KMS-11 (cell line): ENCODE measurements at regions not wholly inside any gene's neighbourhood (a gene's known extent, or its start where the extent isn't known, plus 50 kb on each side); places are given as distances from the start of the nearest gene placed in this dataset.

ENCODE experiments used
- H2AFZ ChIP-seq: fragments of 200-600 bp; sonication (generic); 2 replicates; pipeline ENCODE4 v1.6.1; 2016; ENCODE audit warnings: antibody characterized with exemption, mixed run types, low read depth
- H3K27ac ChIP-seq: fragments of 200-600 bp; sonication (generic); 2 replicates; pipeline ENCODE4 v1.6.1; 2016; ENCODE audit warnings: mild to moderate bottlenecking, mixed run types
- H3K27me3 ChIP-seq: fragments of 200-600 bp; sonication (generic); 2 replicates; pipeline ENCODE4 v1.6.1; 2017; ENCODE audit warnings: mild to moderate bottlenecking, low read depth, mixed run types, moderate library complexity; ENCODE audit not compliant: insufficient read depth
- H3K36me3 ChIP-seq: fragments of 200-600 bp; sonication (generic); 2 replicates; pipeline ENCODE4 v1.6.1; 2017; ENCODE audit warnings: mild to moderate bottlenecking, mixed run types; ENCODE audit not compliant: insufficient read depth
- H3K4me1 ChIP-seq: fragments of 200-600 bp; sonication (generic); 2 replicates; pipeline ENCODE4 v1.6.1; 2016; ENCODE audit warnings: mild to moderate bottlenecking, low read depth, mixed run types; ENCODE audit not compliant: poor library complexity, severe bottlenecking
- H3K4me2 ChIP-seq: fragments of 200-600 bp; sonication (generic); 2 replicates; pipeline ENCODE4 v1.7.0; 2016; ENCODE audit warnings: mild to moderate bottlenecking, mixed run types
- H3K4me3 ChIP-seq: fragments of 200-600 bp; sonication (generic); IDR thresholded peaks from 2 replicates; pipeline ENCODE4 v1.6.1; 2017; ENCODE audit warnings: low read depth, low read length, mixed read lengths; ENCODE audit not compliant: insufficient read depth
- H3K79me2 ChIP-seq: fragments of 200-600 bp; sonication (generic); 2 replicates; pipeline ENCODE4 v1.6.1; 2016; ENCODE audit warnings: low read depth, mixed run types; ENCODE audit not compliant: insufficient read depth
- H3K9ac ChIP-seq: fragments of 200-600 bp; sonication (generic); 2 replicates; pipeline ENCODE4 v1.6.1; 2016; ENCODE audit warnings: mild to moderate bottlenecking, mixed run types
- H4K20me1 ChIP-seq: fragments of 200-600 bp; sonication (generic); 2 replicates; pipeline ENCODE4 v1.6.1; 2016; ENCODE audit warnings: mild to moderate bottlenecking, mixed run types; ENCODE audit not compliant: insufficient read depth
- TF ChIP-seq, protein P1 (sequence below): fragments of 200-600 bp; sonication (generic); conservative IDR thresholded peaks from 2 replicates; pipeline ENCODE4 v1.6.1; 2017; ENCODE audit warnings: low read depth, mild to moderate bottlenecking, antibody characterized with exemption, low read length, moderate library complexity, mixed read lengths

DNA sequence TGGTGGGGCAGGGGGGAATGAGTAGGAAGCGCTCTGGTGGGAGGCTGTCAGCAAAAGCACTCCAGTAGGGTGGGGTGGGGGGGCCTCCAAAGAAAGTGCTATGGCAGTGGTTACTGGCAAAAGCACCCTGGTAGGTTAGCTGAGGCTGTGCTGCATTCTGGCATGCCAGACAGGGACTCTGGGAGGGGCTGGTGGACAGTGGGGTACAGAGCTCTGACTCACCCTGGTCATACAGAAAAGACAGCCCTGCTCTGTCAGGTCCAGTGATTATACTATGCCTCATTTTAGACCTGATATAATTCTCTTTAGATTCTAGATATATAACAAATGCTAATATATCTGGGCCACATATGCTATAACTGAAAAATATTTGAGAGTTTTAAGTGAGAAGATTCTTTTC, 82.8 kb upstream of the CPNE4 start:
- Histone ChIP-seq H3K36me3 (no peaks in the 10 kb centered on the region), H3K27ac (no peak overlapping the region), H3K4me3 (no peak overlapping the region), H3K27me3 (no peaks in the 10 kb centered on the region), H4K20me1 (no peaks in the 10 kb centered on the region), H2AFZ (no peak overlapping the region), H3K79me2 (no peaks in the 10 kb centered on the region), H3K9ac (no peak overlapping the region), H3K4me2 (no peak overlapping the region), H3K4me1 (no peaks in the 10 kb centered on the region)
- TF ChIP-seq, protein P1, sequence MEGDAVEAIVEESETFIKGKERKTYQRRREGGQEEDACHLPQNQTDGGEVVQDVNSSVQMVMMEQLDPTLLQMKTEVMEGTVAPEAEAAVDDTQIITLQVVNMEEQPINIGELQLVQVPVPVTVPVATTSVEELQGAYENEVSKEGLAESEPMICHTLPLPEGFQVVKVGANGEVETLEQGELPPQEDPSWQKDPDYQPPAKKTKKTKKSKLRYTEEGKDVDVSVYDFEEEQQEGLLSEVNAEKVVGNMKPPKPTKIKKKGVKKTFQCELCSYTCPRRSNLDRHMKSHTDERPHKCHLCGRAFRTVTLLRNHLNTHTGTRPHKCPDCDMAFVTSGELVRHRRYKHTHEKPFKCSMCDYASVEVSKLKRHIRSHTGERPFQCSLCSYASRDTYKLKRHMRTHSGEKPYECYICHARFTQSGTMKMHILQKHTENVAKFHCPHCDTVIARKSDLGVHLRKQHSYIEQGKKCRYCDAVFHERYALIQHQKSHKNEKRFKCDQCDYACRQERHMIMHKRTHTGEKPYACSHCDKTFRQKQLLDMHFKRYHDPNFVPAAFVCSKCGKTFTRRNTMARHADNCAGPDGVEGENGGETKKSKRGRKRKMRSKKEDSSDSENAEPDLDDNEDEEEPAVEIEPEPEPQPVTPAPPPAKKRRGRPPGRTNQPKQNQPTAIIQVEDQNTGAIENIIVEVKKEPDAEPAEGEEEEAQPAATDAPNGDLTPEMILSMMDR: no peak

DNA sequence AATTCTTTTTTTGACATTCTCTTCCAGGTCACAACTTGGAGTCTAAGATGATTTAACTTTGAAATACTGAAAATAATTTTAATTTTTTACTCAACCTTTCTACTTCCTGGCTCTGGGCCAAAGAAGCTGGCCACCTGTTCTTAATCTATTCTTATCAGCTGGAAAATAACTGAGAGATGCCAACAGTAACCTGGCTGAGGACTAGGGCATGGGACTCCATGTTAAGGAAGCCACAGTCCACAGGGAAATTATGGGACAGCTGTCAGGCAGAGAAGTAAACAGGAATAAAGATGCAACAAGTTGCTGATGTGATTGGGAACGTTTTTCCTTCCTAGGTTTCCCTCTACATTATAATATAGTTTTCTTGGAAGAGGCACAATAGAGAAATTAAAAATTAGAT, 84.7 kb upstream of the CPNE4 start:
- Histone ChIP-seq H3K4me1 (no peaks in the 10 kb centered on the region), H3K4me2 (no peak overlapping the region), H3K9ac (no peak overlapping the region), H2AFZ (no peak overlapping the region), H3K27ac (no peak overlapping the region), H3K4me3 (no peak overlapping the region), H3K36me3 (no peaks in the 10 kb centered on the region), H4K20me1 (no peaks in the 10 kb centered on the region), H3K79me2 (no peaks in the 10 kb centered on the region), H3K27me3 (no peaks in the 10 kb centered on the region)
- TF ChIP-seq, protein P1: no peak

DNA sequence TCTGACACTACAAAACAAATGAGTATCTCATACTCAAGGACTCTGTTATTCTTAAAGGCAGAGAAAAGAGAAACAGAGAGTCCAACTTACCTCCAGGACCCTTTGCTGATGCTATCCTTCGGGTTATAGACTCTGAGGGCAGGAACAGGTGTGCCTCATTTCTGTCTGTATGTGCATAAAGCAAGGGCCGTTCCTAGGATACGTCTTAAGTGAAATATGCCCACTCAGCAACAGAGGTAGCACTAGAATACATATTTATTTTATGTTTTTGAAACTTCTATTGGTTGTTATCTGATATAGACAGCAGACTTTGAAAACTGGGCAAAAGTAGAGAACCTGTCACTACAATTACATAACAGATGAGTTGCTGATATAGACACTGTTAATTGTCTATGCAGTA, 89.3 kb upstream of the CPNE4 start:
- Histone ChIP-seq H3K27me3 (no peaks in the 10 kb centered on the region), H3K4me2 (no peak overlapping the region), H3K4me1 (no peaks in the 10 kb centered on the region), H3K27ac (no peak overlapping the region), H2AFZ (no peak overlapping the region), H3K4me3 (no peak overlapping the region), H3K36me3 (no peaks in the 10 kb centered on the region), H3K9ac (no peak overlapping the region), H3K79me2 (no peaks in the 10 kb centered on the region), H4K20me1 (no peaks in the 10 kb centered on the region)
- TF ChIP-seq, protein P1: no peak

DNA sequence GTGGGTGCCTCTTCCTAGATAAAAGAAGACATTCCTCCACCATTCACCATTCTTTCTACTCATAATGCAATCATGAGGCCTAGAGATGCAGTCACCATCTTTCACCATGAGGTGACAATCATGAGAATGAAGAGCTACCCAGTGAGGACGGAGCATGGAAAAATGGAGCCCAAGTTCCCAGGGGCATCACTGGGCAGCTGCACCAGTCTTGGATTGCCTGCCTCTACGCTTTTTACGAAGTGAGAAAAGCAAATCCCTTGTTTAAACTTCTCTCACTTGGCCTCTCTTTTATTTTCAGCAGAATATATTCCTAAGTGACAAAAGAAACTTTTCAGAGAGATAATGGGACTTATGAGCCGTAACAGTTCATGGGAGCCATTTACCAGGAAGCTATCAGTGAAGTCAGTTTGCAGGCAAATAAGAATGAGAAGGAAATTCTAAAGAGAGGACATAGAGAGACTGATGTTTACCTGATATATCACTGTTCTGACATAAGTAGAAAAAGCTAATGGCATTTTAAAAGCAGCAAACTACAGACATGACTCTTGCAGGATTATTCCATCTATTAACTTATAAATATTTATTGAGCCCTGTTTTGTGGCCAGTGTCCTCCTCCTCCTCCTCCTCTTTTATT, 90.0 kb upstream of the CPNE4 start:
- no peaks in the 10 kb centered on the region for H3K79me2 ChIP-seq
- H3K27me3 ChIP-seq: no peaks in the 10 kb centered on the region
- H3K9ac ChIP-seq: no peak overlapping the region
- no peak overlapping the region for H3K4me3 ChIP-seq
- H4K20me1 ChIP-seq: no peaks in the 10 kb centered on the region
- H3K36me3 ChIP-seq: no peaks in the 10 kb centered on the region
- no peak overlapping the region for H2AFZ ChIP-seq
- TF ChIP-seq, protein P1: no peak
- H3K4me1 ChIP-seq: no peaks in the 10 kb centered on the region
- H3K4me2 ChIP-seq: no peak overlapping the region
- H3K27ac ChIP-seq: no peak overlapping the region
